ENCODE measurements at regions not wholly inside any gene's neighbourhood (a gene's known extent, or its start where the extent isn't known, plus 50 kb on each side); places are given as distances from the start of the nearest gene placed in this dataset.
A peak's percentile ranks its signal among the peaks of the same experiment; 100 is the strongest.

DNA sequence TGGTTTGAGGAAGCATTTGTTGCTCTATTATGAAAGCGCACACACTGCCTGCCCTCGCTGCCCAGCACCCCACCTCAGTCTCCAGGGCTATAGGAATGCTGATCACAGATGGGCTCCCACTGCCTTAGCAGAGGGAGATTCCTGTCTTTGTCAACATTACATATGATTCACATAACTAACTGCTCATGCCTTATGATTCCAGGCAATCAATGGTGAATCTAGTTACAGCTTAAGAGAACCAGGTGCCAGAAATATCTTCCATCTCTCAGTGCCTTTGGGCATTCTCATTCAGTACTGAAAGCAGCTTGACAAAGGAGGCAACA, 458.9 kb upstream of the C9orf72 start:
- in situ Hi-C loops (cut with HindIII; ENCODE audit: low pct_ligation_motif_present, low pct_unique_long_range_greater_than_20kb, low sequenced_read_pairs), result no loop called here

DNA sequence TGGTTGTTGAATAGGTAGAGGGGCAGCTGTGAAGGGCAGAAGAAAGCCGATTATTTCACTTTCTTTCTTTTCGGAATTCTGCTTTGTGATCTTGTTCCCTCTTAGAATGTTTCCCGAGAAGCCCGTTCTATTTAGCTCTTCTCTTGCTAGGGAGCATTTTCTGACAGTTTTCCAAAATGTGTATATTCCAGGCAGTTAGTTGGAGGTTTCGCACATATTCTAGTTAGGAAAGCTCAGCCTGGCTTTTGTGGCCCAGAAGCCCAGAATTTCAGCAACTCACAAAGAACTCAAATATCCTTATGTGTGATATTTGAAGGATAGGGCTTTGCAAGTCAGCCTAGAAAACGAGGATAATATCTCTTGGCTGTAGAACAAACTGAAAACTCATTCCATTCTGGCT, 461.0 kb upstream of the C9orf72 start:
- in situ Hi-C loops (cut with HindIII; ENCODE audit: low pct_ligation_motif_present, low pct_unique_long_range_greater_than_20kb, low sequenced_read_pairs), result no loop called here

More for the DNA sequence above, 458.9 kb upstream of the C9orf72 start:
- no peak for DNase-seq

DNA sequence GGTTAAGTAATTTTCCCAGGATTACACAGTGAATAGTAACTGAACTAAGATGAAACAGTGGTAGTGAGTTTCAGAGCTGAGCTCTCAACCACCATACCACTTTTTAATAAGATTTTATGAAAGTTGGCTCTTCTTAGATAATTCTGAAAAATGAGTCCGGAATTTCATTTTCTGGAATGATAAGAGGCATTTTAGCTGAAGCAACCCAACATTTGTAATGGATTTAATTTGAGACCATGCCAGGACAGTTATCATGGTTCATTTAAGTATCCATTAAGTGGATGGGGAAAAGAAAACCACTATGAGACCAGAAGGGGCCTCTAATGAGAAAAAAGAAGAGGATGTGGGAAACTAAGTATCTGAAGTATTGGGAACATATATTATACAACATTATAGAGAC, 464.7 kb upstream of the C9orf72 start:
- in situ Hi-C loops (cut with HindIII; ENCODE audit: low pct_ligation_motif_present, low pct_unique_long_range_greater_than_20kb, low sequenced_read_pairs), result no loop called here
- no peak for DNase-seq

More for the DNA sequence above, 461.0 kb upstream of the C9orf72 start:
- DNase-seq, result no peak

DNA sequence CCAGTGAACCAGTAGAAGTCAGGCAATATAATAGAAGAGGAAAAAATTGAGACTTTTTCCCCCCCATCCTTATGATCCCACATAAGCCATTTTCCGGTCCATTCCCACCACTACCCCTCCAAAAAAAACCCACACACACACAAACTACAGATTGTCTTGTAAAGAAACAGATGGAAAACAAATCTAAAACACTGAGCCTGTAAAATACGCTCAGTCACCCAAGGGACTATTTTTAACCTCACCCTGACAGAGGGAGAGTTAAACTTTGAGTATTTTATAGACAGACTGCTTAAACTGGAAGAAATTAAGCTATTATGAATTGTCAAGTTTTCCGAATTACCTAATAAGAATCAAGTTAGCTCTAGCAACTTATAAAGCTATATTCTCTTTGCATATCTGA, 471.8 kb upstream of the C9orf72 start:
- in situ Hi-C loops (cut with HindIII; ENCODE audit: low pct_ligation_motif_present, low pct_unique_long_range_greater_than_20kb, low sequenced_read_pairs), result no loop called here
- DNase-seq, result no peak

DNA sequence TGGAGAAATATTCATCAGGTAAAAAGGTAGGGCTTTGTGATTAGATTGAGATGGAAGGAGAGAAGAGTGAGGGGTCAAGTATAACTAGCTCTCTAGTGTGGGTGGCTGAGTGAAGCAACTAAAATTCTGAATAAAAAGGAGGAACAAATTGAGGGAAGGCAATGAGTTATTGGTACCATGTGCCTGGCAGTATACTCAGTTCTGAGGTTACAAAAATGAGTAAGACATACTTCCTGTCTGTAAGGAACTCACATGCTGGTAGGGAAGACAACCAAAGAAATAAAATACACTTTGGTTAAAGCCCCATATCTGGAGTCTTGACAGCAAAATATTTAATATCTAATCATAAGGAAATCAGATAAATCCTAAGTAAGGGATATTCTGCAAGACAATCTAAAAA, 476.8 kb upstream of the C9orf72 start:
- no peak for DNase-seq
- in situ Hi-C loops (cut with HindIII; ENCODE audit: low pct_ligation_motif_present, low pct_unique_long_range_greater_than_20kb, low sequenced_read_pairs), result no loop called here

DNA sequence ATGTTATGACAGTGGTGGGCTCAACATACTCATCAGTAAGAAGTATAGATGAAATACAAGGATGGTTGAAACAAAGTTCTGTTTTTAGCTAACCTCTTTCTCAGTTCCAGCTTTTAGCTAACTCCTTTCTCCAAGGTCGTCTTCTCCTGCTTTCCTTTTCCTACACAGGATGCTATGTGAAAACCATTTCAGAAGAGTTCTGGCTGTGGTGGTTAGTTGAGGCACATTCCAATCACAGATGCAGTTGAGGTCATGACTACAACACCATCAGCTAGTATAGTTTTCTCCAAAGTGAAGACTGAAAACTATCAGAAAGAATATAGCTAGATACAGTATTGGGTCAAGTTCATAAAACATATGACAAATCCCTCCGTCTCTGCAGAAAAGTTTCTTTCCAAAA, 477.7 kb upstream of the C9orf72 start:
- DNase-seq, result no peak
- in situ Hi-C loops (cut with HindIII; ENCODE audit: low pct_ligation_motif_present, low pct_unique_long_range_greater_than_20kb, low sequenced_read_pairs), result no loop called here

DNA sequence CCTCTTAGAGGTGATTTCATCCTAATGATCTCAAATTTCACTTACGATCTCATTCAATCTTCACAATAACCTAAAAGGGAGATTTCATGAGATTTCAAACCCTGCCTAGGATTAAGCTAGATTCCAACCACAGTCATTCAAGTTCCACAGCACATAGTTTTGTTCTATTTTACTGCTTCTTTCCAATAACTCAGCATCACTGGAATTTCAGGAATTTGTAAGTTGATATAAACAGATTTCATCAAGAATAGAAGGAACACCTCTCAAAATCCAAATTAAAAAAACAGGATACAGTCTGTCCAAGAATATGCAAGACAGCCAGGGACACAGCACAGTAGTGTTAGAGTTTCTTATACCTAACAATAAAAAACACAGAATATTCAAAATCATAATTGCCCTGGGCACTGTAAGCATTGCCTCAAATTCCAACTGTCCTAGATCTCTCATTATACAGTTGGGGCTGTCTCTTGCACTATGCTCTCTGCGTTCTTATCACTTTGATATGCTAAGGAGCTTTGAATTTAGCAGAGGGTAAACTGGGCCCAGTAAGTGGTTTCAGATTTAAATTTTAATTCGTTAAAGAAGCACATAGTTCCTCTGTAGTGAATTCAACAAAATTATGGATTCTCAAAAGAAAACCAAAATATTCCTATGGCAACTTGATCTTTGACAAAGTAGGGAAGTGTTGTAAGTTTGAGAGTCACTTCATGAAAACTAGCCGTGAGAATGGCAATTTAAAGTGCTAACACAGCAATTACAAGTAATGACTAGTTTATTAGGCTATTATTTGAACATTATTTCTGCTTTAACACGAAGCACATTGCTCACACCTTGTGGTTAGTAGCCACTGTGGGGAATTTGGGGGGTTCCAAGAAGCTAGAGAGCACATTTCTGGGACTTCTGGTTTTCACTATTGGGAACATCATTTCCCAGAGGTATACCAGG, 478.6 kb upstream of the C9orf72 start:
- DNase-seq, result peak; percentile 10
- in situ Hi-C loops (cut with HindIII; ENCODE audit: low pct_ligation_motif_present, low pct_unique_long_range_greater_than_20kb, low sequenced_read_pairs), result no loop called here

DNA sequence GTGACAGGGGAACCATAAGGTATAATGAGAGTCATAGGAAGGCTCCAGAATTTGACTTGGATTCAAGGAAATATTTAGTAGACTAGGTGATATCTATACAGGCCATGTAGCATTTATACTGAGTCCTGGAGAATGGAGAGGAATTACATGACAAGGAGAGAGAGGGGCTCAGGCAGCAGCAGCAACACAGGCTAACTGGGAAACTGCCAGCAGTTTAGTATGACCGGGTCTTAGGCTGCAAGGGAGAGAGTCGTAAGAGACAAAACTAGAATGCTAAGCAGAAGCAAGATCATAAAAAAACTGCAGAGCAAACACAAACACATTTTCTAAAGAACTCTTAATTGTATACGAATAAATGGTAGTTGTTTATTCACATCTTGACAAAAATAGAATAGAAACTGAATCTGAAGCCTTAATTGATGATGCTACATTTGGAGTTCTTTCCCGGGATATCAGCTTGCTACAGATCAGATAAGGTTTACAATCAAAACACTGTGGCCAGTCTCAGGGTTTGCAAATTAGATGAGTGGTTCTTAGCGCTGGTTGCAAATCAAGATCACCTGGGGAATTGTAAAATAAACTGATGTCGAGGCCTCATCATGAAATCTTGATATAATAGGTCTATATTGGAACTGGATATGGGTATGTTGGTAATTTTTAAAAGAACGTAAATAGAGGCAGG, 480.0 kb upstream of the C9orf72 start:
- DNase-seq, result no peak
- in situ Hi-C loops (cut with HindIII; ENCODE audit: low pct_ligation_motif_present, low pct_unique_long_range_greater_than_20kb, low sequenced_read_pairs), result no loop called here

DNA sequence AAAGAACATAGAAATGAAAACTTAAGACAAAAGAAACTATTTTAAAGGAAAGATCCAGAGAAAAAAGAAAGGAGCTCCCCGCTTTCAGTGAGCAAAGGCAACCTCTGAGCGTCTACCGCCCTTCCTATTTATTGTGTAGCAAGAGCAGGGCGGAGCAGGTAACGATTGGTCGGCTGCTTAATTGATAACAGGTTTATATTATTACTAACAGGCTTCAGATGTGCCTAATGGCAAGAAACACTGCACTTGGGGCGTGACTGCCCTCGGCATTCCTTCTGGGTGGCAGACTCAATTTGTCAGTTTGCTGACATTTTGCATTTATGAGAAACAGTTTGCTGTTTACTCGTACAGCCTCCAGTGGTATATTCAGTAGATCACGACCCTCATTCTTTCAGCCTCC, 482.7 kb upstream of the C9orf72 start:
- in situ Hi-C loops (cut with HindIII; ENCODE audit: low pct_ligation_motif_present, low pct_unique_long_range_greater_than_20kb, low sequenced_read_pairs), result no loop called here
- no peak for DNase-seq

DNA sequence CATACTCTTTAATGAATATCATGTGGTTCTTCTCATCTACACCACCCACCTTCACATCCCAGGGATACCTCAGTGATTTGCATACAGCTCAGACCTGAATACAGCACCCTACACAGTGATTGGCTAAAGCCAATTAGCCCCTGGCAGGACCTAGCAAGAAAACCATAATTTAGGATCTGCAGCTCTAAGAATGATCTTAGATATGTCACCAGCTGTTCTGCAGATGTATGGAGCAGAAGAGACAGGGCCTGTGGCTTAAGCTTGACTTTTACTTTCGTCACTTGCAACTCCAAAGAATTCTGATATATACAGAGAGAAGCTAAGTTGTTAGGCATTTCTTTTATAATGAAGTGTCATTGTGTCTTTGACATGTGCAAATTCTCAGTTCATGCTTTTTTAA, 483.2 kb upstream of the C9orf72 start:
- in situ Hi-C loops (cut with HindIII; ENCODE audit: low pct_ligation_motif_present, low pct_unique_long_range_greater_than_20kb, low sequenced_read_pairs), result no loop called here
- DNase-seq, result no peak

DNA sequence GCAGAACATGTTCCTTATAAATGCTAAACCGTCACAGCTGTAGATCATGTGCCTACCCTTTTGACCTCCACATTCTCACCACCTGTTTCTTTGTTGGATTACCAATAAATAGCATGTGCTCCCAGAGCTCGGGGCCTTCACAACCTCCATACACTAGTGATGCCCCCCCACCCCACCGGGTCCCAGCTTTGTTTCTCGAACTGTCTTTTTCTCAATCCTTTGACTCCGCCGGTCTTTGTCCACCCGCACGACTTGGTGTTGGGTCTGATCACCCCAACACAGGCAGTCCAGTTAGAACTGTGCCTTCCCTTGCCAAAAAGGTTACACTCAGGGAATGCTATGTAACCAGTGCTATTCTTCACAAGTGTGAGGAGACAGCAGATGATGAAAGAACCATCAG, 485.9 kb upstream of the C9orf72 start:
- in situ Hi-C loops (cut with HindIII; ENCODE audit: low pct_ligation_motif_present, low pct_unique_long_range_greater_than_20kb, low sequenced_read_pairs), result no loop called here
- no peak for DNase-seq

DNA sequence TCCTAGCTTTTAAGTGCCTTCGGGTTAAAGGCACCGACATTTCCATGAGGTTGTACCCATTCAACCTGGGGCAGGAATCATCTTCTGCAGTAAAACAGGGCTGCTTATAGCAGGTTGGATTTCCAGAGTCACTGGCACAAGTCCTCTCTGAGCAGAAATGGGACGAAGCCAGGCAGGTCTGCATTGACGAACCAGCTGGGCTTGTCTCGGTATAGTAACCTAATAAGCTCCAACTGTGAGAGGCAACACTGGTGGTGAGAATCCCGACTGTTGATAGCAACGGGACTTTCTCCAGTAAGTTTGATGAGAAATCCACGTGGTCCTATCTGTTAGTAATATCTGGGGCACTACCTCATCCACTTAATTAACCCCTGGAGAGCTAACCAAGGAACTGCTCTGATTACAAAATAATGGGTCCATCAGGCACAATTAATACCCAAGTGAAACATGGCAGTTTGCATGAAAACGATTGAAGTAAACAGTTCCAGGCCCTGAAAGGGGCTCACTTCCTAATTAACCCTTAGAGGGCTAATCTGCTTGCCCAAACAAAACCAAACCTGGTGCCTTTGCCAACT, 491.0 kb upstream of the C9orf72 start:
- in situ Hi-C loops (cut with HindIII; ENCODE audit: low pct_ligation_motif_present, low pct_unique_long_range_greater_than_20kb, low sequenced_read_pairs), result no loop called here
- DNase-seq, result no peak

DNA sequence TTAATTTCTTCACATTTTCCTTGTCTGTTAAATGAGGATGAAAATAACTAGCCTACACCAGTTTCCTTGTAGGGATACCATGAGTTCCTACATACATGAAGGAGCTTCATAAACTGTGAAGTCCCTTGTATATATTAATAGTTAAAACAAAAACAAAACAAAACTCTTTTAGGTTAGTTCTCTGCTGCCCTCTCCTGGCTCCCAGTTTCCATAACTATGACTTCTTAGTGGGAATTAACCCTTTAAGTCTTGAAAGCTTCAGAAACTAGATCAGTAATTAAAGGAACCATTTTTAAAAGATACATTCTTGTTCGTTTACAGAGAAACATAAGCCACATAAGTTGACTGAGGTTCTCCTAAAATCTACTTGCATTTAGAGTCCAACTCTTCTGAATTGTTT, 500.0 kb upstream of the C9orf72 start:
- in situ Hi-C loops (cut with HindIII; ENCODE audit: low pct_ligation_motif_present, low pct_unique_long_range_greater_than_20kb, low sequenced_read_pairs), result no loop called here
- peak; percentile 58 for DNase-seq

DNA sequence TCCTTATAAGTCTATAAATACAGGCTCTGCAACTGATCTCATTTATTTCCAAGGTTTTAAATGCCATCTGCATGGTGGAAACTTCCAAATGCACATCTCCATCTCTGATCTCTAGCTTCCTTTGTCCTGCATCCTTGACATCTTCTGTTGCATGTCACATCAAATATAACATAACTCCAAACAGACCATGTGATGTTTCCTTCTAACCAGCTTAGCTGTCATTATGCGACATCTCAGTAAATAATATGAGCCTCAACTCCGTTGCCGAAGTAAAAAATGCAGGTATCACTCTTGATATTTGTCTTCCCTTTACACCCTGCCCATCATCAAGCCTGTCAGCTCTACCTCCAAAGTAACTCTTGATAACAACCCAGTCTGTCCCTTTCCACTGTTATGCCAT, 506.4 kb upstream of the C9orf72 start:
- DNase-seq, result no peak
- in situ Hi-C loops (cut with HindIII; ENCODE audit: low pct_ligation_motif_present, low pct_unique_long_range_greater_than_20kb, low sequenced_read_pairs), result no loop called here

DNA sequence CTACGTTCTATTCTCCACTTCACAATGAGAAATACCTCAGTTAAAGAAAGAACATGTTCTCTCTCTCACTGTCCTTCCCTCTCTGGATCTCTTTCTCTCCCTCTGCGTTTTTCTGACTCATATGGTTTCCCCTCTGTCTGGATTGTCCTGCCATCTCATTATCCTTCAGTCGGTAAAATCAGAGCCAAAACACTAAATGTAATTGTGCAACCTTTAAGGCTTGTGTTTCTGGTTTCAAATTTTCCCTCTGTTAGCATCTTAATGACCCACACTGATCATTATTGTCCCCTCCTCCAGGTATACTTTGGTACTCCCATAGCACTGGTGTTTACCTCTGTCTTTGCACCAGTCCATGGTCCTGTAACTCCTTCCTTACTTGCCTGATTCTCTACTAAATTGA, 509.4 kb upstream of the C9orf72 start:
- no peak for DNase-seq
- in situ Hi-C loops (cut with HindIII; ENCODE audit: low pct_ligation_motif_present, low pct_unique_long_range_greater_than_20kb, low sequenced_read_pairs), result no loop called here

DNA sequence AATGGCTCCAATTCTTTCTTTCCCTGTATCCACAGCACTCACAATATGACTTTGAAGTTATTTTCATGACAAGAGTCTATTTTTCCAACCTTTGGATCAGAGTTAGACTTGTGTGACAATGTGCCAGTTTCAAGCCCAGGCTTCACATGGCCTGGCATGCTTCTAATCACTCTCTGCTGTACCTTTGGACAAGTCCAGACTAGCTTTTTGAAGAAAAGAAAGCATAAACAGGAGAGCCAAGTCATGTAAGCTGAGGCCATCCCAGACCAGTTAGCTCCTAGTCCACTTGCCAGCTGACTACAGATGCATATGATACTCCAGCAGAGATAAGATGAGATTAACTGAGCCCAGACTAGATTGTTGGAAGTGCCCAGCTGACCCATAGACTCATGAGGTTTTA, 513.6 kb upstream of the C9orf72 start:
- in situ Hi-C loops (cut with HindIII; ENCODE audit: low pct_ligation_motif_present, low pct_unique_long_range_greater_than_20kb, low sequenced_read_pairs), result no loop called here
- DNase-seq, result no peak

DNA sequence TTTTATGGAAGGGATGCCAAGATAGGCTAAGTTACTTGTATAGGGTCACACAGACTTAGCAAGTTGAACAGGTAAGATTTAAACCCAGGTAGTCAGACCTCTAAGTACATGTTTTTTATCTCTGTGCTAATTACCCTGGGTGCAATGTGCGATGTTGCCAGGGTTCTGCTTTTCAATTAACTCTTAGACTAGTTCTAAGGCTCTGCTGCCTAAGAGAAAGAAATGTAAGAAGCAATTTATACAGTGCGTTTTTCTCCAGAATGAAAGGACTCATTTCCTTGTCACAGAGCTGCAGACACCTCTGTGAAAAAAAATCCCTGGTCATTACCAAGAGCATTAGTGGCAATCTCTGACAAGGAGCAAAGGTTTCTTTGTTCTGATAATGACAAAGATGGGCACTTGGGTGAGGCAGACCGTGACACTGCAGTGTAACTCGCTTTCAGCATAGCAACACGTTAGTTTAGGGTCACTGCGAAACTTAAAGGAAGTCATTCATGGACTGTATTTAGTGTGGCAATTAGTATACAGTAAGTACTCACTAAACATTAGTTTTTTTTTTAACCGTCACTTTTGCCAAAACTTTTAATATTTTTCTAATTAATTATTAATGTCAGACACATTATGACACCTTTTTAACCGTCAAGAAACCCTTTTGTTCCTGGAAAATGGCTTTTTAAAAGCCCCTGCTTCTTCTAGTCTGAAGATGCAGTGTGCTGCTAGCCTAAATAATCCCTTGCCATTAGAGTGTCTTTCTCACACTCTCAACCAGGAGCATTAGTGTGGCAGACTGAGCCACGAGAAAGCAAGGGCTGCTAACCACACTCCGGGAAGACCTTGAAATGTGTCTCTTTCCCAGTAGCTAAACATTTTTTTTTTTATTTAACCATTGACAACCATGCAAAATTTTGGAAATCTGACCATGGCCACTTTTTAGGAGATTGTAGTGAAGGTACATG, 520.0 kb upstream of the C9orf72 start:
- no peak for DNase-seq
- in situ Hi-C loops (cut with HindIII; ENCODE audit: low pct_ligation_motif_present, low pct_unique_long_range_greater_than_20kb, low sequenced_read_pairs), result no loop called here

DNA sequence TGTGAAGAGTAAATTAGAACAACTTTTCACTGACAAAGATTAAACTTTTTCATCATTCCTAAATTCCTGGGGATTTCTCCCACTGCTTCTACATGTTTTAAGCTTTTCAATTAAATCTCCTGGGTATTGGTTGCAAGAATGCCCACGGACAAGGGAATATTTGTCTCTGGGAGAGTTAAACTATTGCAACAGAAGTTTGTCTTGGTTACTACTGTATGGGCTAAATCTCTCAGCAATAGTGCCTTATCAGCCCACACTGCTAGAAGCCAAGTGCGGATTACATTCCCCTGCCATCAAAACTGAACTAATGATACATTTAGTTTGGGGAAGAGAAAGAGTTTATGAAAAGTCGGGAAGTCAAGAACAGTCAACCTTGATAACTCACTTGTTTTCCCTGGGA, 528.2 kb upstream of the C9orf72 start:
- DNase-seq, result no peak
- in situ Hi-C loops (cut with HindIII; ENCODE audit: low pct_ligation_motif_present, low pct_unique_long_range_greater_than_20kb, low sequenced_read_pairs), result no loop called here

DNA sequence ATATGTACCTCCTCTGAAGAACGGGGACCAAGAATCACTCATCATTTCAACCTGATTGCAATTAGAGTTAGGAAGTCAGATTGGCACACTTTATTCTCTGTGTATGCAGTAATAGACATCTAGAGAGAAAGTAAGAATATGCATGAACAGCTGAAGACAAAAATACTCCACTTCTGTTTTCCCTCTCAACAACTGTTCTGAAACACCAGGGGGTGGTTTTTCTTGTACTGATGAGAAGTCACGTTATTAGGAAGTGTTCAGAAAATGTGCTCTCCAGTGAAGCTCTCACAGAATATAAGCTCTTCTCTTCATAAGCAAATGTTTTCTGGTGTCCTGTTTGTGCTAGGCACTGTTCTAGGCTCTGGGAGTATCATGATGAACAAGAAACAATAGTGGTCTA, 531.7 kb upstream of the C9orf72 start:
- no peak for DNase-seq
- in situ Hi-C loops (cut with HindIII; ENCODE audit: low pct_ligation_motif_present, low pct_unique_long_range_greater_than_20kb, low sequenced_read_pairs), result no loop called here

Data from ACHN (cell line).